GM12891 (cell line): ENCODE measurements at regions not wholly inside any gene's neighbourhood (a gene's known extent, or its start where the extent isn't known, plus 50 kb on each side); places are given as distances from the start of the nearest gene placed in this dataset.

ENCODE experiments used
- POLR2A ChIP-seq: IDR thresholded peaks from 2 replicates; pipeline ENCODE4 v1.6.1; 2011; ENCODE audit warnings: low read depth, low read length, control low read depth
- POLR2AphosphoS5 ChIP-seq: IDR thresholded peaks from 2 replicates; pipeline ENCODE4 v1.6.1; 2011; ENCODE audit warnings: low read depth, low read length, control low read depth
- POU2F2 ChIP-seq: IDR thresholded peaks from 2 replicates; pipeline ENCODE4 v1.6.1; 2011; ENCODE audit warnings: low read depth, mild to moderate bottlenecking, control low read depth, low read length, moderate library complexity

GRCh38 chr5:61624553-61625136, 292.6 kb downstream of the ZSWIM6 start:
- TF ChIP-seq POLR2A (no peak), POU2F2 (no peak), POLR2AphosphoS5 (no peak)
